Heart left ventricle (tissue), 13 donors: ENCODE measurements at regions not wholly inside any gene's neighbourhood (a gene's known extent, or its start where the extent isn't known, plus 50 kb on each side); places are given as distances from the start of the nearest gene placed in this dataset.

ENCODE experiments used
- CTCF ChIP-seq, 12 donors: fragments of 200-600 bp; sonication (generic) in 4 of 12; IDR thresholded peaks; one replicate each; pipeline versions ENCODE4 v1.5.0 to v1.8.0; 2018 to 2022; ENCODE audit warnings: antibody characterized with exemption in 12 of 12, mild to moderate bottlenecking in 5 of 12
- POLR2A ChIP-seq, 2 donors: fragments of 450-650 bp; IDR thresholded peaks; one replicate each; pipeline ENCODE4 v1.6.1; 2017; ENCODE audit warnings: antibody characterized with exemption in 2 of 2, mild to moderate bottlenecking in 2 of 2, moderate library complexity in 2 of 2
- donor health status: ischemic (EF 13 %, LVEDD 7.1; RV severe dilation, severe dysfunction).
- donor health status: DM: no; HTN: yes; CAD: no.
- donor health status: DM: no; HTN: no; CAD: no.
- donor health status: ischemic (EF 25% LVEDD 6.9; RV normal size, moderate dysfunction).
- donor health status: ischemic (EF 25% LVEDD 5.7; RV mildly dilated, moderate dysfunction).
- donor health status: ischemic (EF 35%, LVEDD 5.7; RV mildly dilated, moderate dysfunction).
- donor health status: nonischemic (EF 11% LVEDD 7.7; RV severe dilation, severe dysfunction).
- donor health status: DM: yes; HTN: yes; CAD: no.
- donor health status: PGD.
- donor health status: ischemic (EF 29% LVEDD 5.4; RV normal size, mild dysfunction).
- donor health status: nonischemic (EF 23%, LVEDD 6.1; RV moderate dilation, normal function).

- TF ChIP-seq CTCF (IDR thresholded peaks at IDR 0.05), result no peak
- TF ChIP-seq POLR2A (IDR thresholded peaks at IDR 0.05), result no peak
Observed at GRCh38 chr12:13534242-13534641, 337.7 kb downstream of the EMP1 start.
